ENCODE measurements at regions not wholly inside any gene's neighbourhood (a gene's known extent, or its start where the extent isn't known, plus 50 kb on each side); places are given as distances from the start of the nearest gene placed in this dataset.

DNA sequence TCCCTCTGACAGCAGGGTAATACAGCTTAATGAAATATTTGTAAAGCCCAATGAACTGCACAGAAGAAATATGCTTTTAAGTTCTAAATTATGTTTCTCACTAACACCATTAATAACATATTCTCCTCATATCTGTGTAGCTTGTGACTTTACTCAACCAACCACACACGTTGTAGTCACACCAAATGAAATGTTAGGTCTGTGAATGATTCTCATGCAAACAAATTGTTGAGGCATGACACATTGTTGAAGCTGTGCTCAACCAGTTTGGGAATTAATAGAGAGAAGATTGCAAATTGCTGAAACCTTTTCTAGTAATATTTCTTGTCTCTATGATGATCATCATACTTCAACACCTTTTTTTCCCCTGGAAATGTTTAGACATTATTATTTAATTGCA lies 645.9 kb downstream of the PCDH7 start:
- TF ChIP-seq CTCF (IDR thresholded peaks at IDR 0.05) (no peak), POLR2A (IDR thresholded peaks at IDR 0.05) (no peak)

All from right lobe of liver (tissue), 4 donors.